H9 (cell line): ENCODE measurements at regions not wholly inside any gene's neighbourhood (a gene's known extent, or its start where the extent isn't known, plus 50 kb on each side); places are given as distances from the start of the nearest gene placed in this dataset.

Experiments
- DNase-seq: peaks from one replicate; pipeline ENCODE4 v3.0.0-alpha.2; 2017
- H2AFZ ChIP-seq: one replicate; pipeline ENCODE4 v1.6.1; 2013; ENCODE audit warnings: mild to moderate bottlenecking, low read length, control low read depth, moderate library complexity
- H2AK5ac ChIP-seq: 2 replicates; pipeline ENCODE4 v1.6.1; 2013; ENCODE audit warnings: low read length, control low read depth, mixed read lengths; ENCODE audit not compliant: insufficient read length
- H2BK120ac ChIP-seq: one replicate; pipeline ENCODE4 v1.6.1; 2013; ENCODE audit warnings: low read depth, mild to moderate bottlenecking, low read length, control low read depth, inconsistent platforms; ENCODE audit not compliant: poor library complexity, severe bottlenecking
- H2BK12ac ChIP-seq: 2 replicates; pipeline ENCODE4 v1.6.1; 2013; ENCODE audit warnings: low read length, control low read depth, mixed read lengths, low read depth; ENCODE audit not compliant: insufficient read length
- H2BK15ac ChIP-seq: 2 replicates; pipeline ENCODE4 v1.6.1; 2013; ENCODE audit warnings: low read depth, low read length, control low read depth
- H2BK20ac ChIP-seq: one replicate; pipeline ENCODE4 v1.6.1; 2013; ENCODE audit warnings: low read depth, mild to moderate bottlenecking, low read length, control low read depth, inconsistent platforms; ENCODE audit not compliant: poor library complexity, severe bottlenecking
- H2BK5ac ChIP-seq: 2 replicates; pipeline ENCODE4 v1.6.1; 2013; ENCODE audit warnings: low read length, control low read depth, mixed read lengths; ENCODE audit not compliant: insufficient read length
- H3K14ac ChIP-seq: 2 replicates; pipeline ENCODE4 v1.6.1; 2013; ENCODE audit warnings: low read length, control low read depth; ENCODE audit not compliant: insufficient read depth
- H3K18ac ChIP-seq: 2 replicates; pipeline ENCODE4 v1.6.1; 2013; ENCODE audit warnings: low read depth, mild to moderate bottlenecking, mixed read lengths, low read length, control low read depth; ENCODE audit not compliant: insufficient read length
- H3K23ac ChIP-seq: 2 replicates; pipeline ENCODE4 v1.6.1; 2013; ENCODE audit warnings: low read length, control low read depth, mixed read lengths, low read depth; ENCODE audit not compliant: insufficient read length
- H3K23me2 ChIP-seq: 2 replicates; pipeline ENCODE4 v1.6.1; 2013; ENCODE audit warnings: low read depth, mild to moderate bottlenecking, mixed read lengths, low read length, control low read depth; ENCODE audit not compliant: insufficient read length, poor library complexity, severe bottlenecking
- H3K27ac ChIP-seq: 2 replicates; pipeline ENCODE4 v1.5.1; 2013; ENCODE audit warnings: low read length, control low read depth, mixed read lengths, low read depth; ENCODE audit not compliant: insufficient read length
- H3K27me3 ChIP-seq: 2 replicates; pipeline ENCODE4 v1.6.1; 2013; ENCODE audit warnings: low read length, control low read depth, inconsistent platforms; ENCODE audit not compliant: insufficient read depth
- H3K4ac ChIP-seq: 2 replicates; pipeline ENCODE4 v1.6.1; 2013; ENCODE audit warnings: low read depth, mild to moderate bottlenecking, control low read depth, inconsistent platforms, low read length, moderate library complexity
- H3K4me1 ChIP-seq: 2 replicates; pipeline ENCODE4 v1.6.1; 2013; ENCODE audit warnings: low read length, control low read depth, inconsistent platforms; ENCODE audit not compliant: insufficient read depth
- H3K4me2 ChIP-seq: 2 replicates; pipeline ENCODE4 v1.6.1; 2013; ENCODE audit warnings: low read length, control low read depth, mixed read lengths; ENCODE audit not compliant: insufficient read length, insufficient read depth
- H3K56ac ChIP-seq: 2 replicates; pipeline ENCODE4 v1.6.1; 2013; ENCODE audit warnings: low read depth, mild to moderate bottlenecking, mixed read lengths, low read length, control low read depth; ENCODE audit not compliant: insufficient read length
- H3K79me1 ChIP-seq: 2 replicates; pipeline ENCODE4 v1.6.1; 2013; ENCODE audit warnings: low read depth, mild to moderate bottlenecking, moderate library complexity, low read length, control low read depth, inconsistent platforms; ENCODE audit not compliant: insufficient read depth, poor library complexity, severe bottlenecking
- H3K79me2 ChIP-seq: 2 replicates; pipeline ENCODE4 v1.6.1; 2013; ENCODE audit warnings: low read length, control low read depth, inconsistent platforms; ENCODE audit not compliant: insufficient read depth
- H3K9ac ChIP-seq: 2 replicates; pipeline ENCODE4 v1.6.1; 2013; ENCODE audit warnings: low read length, control low read depth, mixed read lengths; ENCODE audit not compliant: insufficient read length; ENCODE audit errors: extremely low read depth
- H3K9me3 ChIP-seq: one replicate; pipeline ENCODE4 v1.6.1; 2013; ENCODE audit warnings: low read depth, low read length, inconsistent platforms; ENCODE audit not compliant: control insufficient read depth
- H3T11ph ChIP-seq: one replicate; pipeline ENCODE4 v1.6.1; 2013; ENCODE audit warnings: mild to moderate bottlenecking, low read length, control low read depth, inconsistent platforms
- H4K20me1 ChIP-seq: one replicate; pipeline ENCODE4 v1.6.1; 2013; ENCODE audit not compliant: control insufficient read depth, insufficient read length, insufficient read depth
- H4K5ac ChIP-seq: 2 replicates; pipeline ENCODE4 v1.6.1; 2013; ENCODE audit warnings: low read depth, mild to moderate bottlenecking, mixed read lengths, low read length, control low read depth; ENCODE audit not compliant: insufficient read length
- H4K8ac ChIP-seq: replicated peaks from 2 replicates; pipeline ENCODE4 v1.6.1; 2013; ENCODE audit warnings: low read length, control low read depth, mixed read lengths, low read depth; ENCODE audit not compliant: insufficient read length
- H4K91ac ChIP-seq: 2 replicates; pipeline ENCODE4 v1.6.1; 2013; ENCODE audit warnings: low read depth, mild to moderate bottlenecking, moderate library complexity, mixed read lengths, low read length, control low read depth; ENCODE audit not compliant: insufficient read length
- H3K27ac Mint-ChIP-seq, 3 experiments: 2 replicates in 2 of 3; 3 replicates in 1 of 3; pipeline ENCODE4 v1.8.0; 2020 to 2021; ENCODE audit warnings: mixed read lengths in 3 of 3, mild to moderate bottlenecking in 1 of 3, moderate library complexity in 1 of 3
- H3K27me3 Mint-ChIP-seq: 2 replicates; pipeline ENCODE4 v1.8.0; 2021; ENCODE audit warnings: low read depth, mild to moderate bottlenecking, moderate library complexity, mixed read lengths
- H3K36me3 Mint-ChIP-seq, 3 experiments: 2 replicates in 2 of 3; 3 replicates in 1 of 3; pipeline ENCODE4 v1.8.0; 2020 to 2021; ENCODE audit warnings: low read depth in 3 of 3, mixed read lengths in 3 of 3; ENCODE audit not compliant: insufficient read depth in 1 of 3
- H3K4me1 Mint-ChIP-seq, 2 experiments: 2 replicates each; pipeline ENCODE4 v1.8.0; 2020; ENCODE audit warnings: mixed read lengths in 2 of 2
- H3K4me3 Mint-ChIP-seq, 2 experiments: 2 replicates in 1 of 2; 3 replicates in 1 of 2; pipeline ENCODE4 v1.8.0; 2020 to 2021; ENCODE audit warnings: mild to moderate bottlenecking in 2 of 2, mixed read lengths in 2 of 2, moderate library complexity in 1 of 2
- H3K9me3 Mint-ChIP-seq, 2 experiments: 2 replicates in 1 of 2; 3 replicates in 1 of 2; pipeline ENCODE4 v1.8.0; 2020; ENCODE audit warnings: mild to moderate bottlenecking in 2 of 2, mixed read lengths in 2 of 2, moderate library complexity in 1 of 2
- CTCF ChIP-seq: fragments of 200-600 bp; sonication (generic); conservative IDR thresholded peaks from 3 replicates; pipeline ENCODE4 v1.8.0; 2021; ENCODE audit warnings: antibody characterized with exemption, mild to moderate bottlenecking
- WGBS: extraction: QIAGEN DNeasy Blood & Tissue Kit; methylation state at CpG from one replicate; pipeline ENCODE4 v1.1.7; 2013; ENCODE audit warnings: missing lambda C conversion rate, low lambda C conversion rate, mixed read lengths; ENCODE audit not compliant: insufficient read length; ENCODE audit errors: extremely low coverage; 5-methylcytosine and 5-hydroxymethylcytosine counted together

GRCh38 chr11:112835591-112836255 lies 125.5 kb upstream of the NCAM1 start:
- Histone ChIP-seq H3K79me1 (no peaks in the 10 kb centered on the region), H2BK15ac (no peak overlapping the region), H3T11ph (no peak overlapping the region), H3K9me3 (no peaks in the 10 kb centered on the region), H3K9ac (no peak overlapping the region), H2BK12ac (no peak overlapping the region), H4K5ac (no peak overlapping the region), H3K18ac (no peak overlapping the region), H3K23me2 (no peaks in the 10 kb centered on the region), H2AFZ (no peak overlapping the region), H4K20me1 (no peaks in the 10 kb centered on the region), H2BK120ac (no peak overlapping the region), H3K4ac (no peak overlapping the region), H4K91ac (no peak overlapping the region), H3K4me1 (no peaks in the 10 kb centered on the region), H2BK5ac (no peak overlapping the region), H3K56ac (no peak overlapping the region), H3K4me2 (no peak overlapping the region), H4K8ac (no peak overlapping the region), H3K27ac (no peak overlapping the region), H3K27me3 (no peaks in the 10 kb centered on the region), H3K79me2 (no peaks in the 10 kb centered on the region), H2BK20ac (no peak overlapping the region), H2AK5ac (no peak overlapping the region), H3K23ac (no peak overlapping the region), H3K14ac (no peak overlapping the region)
- WGBS, result no CpG with 5 or more reads among the region's 13 CpGs
- no peaks in the 10 kb centered on the region for H3K27me3 Mint-ChIP-seq
- H3K4me3 Mint-ChIP-seq, result no peak overlapping the region; a peak in 1 of 5 replicates
- no peak for DNase-seq
- TF ChIP-seq CTCF, result no peak
- no peaks in the 10 kb centered on the region for H3K36me3 Mint-ChIP-seq
- no peak overlapping the region; a peak in 1 of 7 replicates for H3K27ac Mint-ChIP-seq
- H3K9me3 Mint-ChIP-seq, result no peaks in the 10 kb centered on the region; a peak in 1 of 5 replicates
- H3K4me1 Mint-ChIP-seq, result peaks cover 4 to 14% of the 10 kb centered on the region in 2 experiments; a peak in 2 of 4 replicates
